Activated T-cell treated with anti-CD3 and anti-CD28 coated beads for 48 hours (primary cell): ENCODE measurements at regions not wholly inside any gene's neighbourhood (a gene's known extent, or its start where the extent isn't known, plus 50 kb on each side); places are given as distances from the start of the nearest gene placed in this dataset.
"Not testable (repeated sequence)": the region's sequence is repeated elsewhere in the genome, so short reads cannot be mapped to it uniquely, and the experiment has no call there.

Experiments
- DNase-seq: peaks from one replicate; pipeline ENCODE4 v3.0.0-alpha.2; 2020; ENCODE audit warnings: low read depth

- DNase-seq = no peak
Measured at GRCh38 chr20:1752045-1752444, 94.5 kb upstream of the SIRPG start.

- DNase-seq = no peak
Measured at GRCh38 chr20:1748777-1749176, 91.2 kb upstream of the SIRPG start.

- no peak for DNase-seq
Measured at GRCh38 chr20:1747953-1748577, 90.5 kb upstream of the SIRPG start.

- not testable (repeated sequence) for DNase-seq
Measured at GRCh38 chr20:1742049-1742434, 84.5 kb upstream of the SIRPG start.

- DNase-seq = no peak
Measured at GRCh38 chr20:1741309-1742048, 83.9 kb upstream of the SIRPG start.

- no peak for DNase-seq
Measured at GRCh38 chr20:1737134-1737533, 79.6 kb upstream of the SIRPG start.

GRCh38 chr20:1735417-1736089, 78.0 kb upstream of the SIRPG start:
- DNase-seq = no peak

- DNase-seq = no peak
Measured at GRCh38 chr20:1734269-1734858, 76.8 kb upstream of the SIRPG start.

- not testable (repeated sequence) for DNase-seq
Measured at GRCh38 chr20:1731828-1732375, 74.3 kb upstream of the SIRPG start.

GRCh38 chr20:1730981-1731711, 73.6 kb upstream of the SIRPG start:
- not testable (repeated sequence) for DNase-seq

- not testable (repeated sequence) for DNase-seq
Measured at GRCh38 chr20:1727303-1727702, 69.7 kb upstream of the SIRPG start.

GRCh38 chr20:1724901-1725300, 67.3 kb upstream of the SIRPG start:
- DNase-seq = no peak

- DNase-seq = no peak
Measured at GRCh38 chr20:1722513-1723050, 65.0 kb upstream of the SIRPG start.

GRCh38 chr20:1721687-1722512, 64.3 kb upstream of the SIRPG start:
- DNase-seq = no peak

- DNase-seq = no peak
Measured at GRCh38 chr20:1720845-1721475, 63.4 kb upstream of the SIRPG start.

- no peak for DNase-seq
Measured at GRCh38 chr20:1720226-1720625, 62.6 kb upstream of the SIRPG start.

GRCh38 chr20:1718604-1719384, 61.2 kb upstream of the SIRPG start:
- no peak for DNase-seq

- no peak for DNase-seq
Measured at GRCh38 chr20:1712634-1713624, 55.4 kb upstream of the SIRPG start.
